Large intestine (tissue), 3 donors: ENCODE measurements at regions not wholly inside any gene's neighbourhood (a gene's known extent, or its start where the extent isn't known, plus 50 kb on each side); places are given as distances from the start of the nearest gene placed in this dataset.

Experiments used
- DNase-seq, 2 donors: peaks; one replicate each; pipeline versions ENCODE4 v3.0.0 to v3.0.0-alpha.2; 2013
- H3K27ac ChIP-seq: one replicate; pipeline ENCODE4 v1.5.1; 2013; ENCODE audit warnings: low read length
- H3K27me3 ChIP-seq: 2 replicates; pipeline ENCODE4 v1.6.1; 2013; ENCODE audit warnings: low read length; ENCODE audit not compliant: control insufficient read depth, insufficient read depth
- H3K36me3 ChIP-seq: 2 replicates; pipeline ENCODE4 v1.6.1; 2013; ENCODE audit warnings: low read length; ENCODE audit not compliant: control insufficient read depth, insufficient read depth
- H3K4me1 ChIP-seq: one replicate; pipeline ENCODE4 v1.6.1; 2013; ENCODE audit warnings: low read length; ENCODE audit not compliant: control insufficient read depth, insufficient read depth
- H3K4me3 ChIP-seq: one replicate; pipeline ENCODE4 v1.5.1; 2013; ENCODE audit warnings: low read length
- H3K9me3 ChIP-seq: one replicate; pipeline ENCODE4 v1.6.1; 2013; ENCODE audit warnings: mild to moderate bottlenecking, low read depth, low read length, moderate library complexity; ENCODE audit not compliant: control insufficient read depth
- WGBS: methylation state at CpG from one replicate; pipeline ENCODE4 v1.1.5; 2013; ENCODE audit warnings: low lambda C conversion rate; ENCODE audit not compliant: insufficient coverage; 5-methylcytosine and 5-hydroxymethylcytosine counted together

DNA sequence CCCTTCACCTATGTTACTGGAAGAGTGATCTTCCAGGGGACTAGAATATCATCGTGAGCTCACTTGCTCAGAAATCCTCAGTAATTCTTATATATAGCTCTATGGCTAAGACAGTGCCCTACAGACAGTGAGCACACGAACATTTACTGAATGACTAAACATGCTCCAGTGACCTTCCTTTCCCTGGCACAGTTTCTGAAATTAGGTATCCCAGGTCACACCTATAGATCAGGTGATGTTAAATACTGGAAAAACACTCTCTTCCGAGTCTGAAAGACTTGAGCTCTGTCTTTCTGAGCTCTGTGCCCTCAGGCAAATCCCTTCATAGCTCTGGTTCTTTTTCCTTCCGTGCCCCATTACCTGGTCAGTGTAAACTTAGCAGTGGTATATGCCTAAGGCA lies 239.4 kb upstream of the LRIG1 start:
- no peak for DNase-seq
- Histone ChIP-seq H3K27ac (no peak overlapping the region), H3K36me3 (no peaks in the 10 kb centered on the region), H3K27me3 (no peaks in the 10 kb centered on the region), H3K9me3 (no peaks in the 10 kb centered on the region), H3K4me1 (no peaks in the 10 kb centered on the region), H3K4me3 (no peak overlapping the region)
- WGBS = 100% methylated on average over 1 of the region's 4 CpGs

DNA sequence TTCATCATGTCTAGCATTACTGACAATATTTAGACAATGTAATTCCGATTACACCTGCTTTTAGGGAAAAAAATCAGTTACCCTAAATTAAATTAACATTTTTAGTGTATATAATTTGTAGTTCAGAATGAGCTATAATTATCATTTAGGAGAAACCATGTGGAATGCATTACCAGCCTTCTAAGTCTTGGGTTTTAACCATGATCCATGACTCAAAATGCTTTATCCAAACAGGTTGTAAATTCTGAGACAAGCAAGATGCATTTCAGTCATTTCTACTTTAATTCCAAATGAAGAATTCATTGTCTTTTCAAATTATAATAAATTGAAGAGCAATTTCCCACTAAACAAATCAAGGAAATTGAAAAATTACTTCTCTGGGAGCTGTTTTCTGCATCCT lies 243.7 kb upstream of the LRIG1 start:
- Histone ChIP-seq H3K27me3 (no peaks in the 10 kb centered on the region), H3K27ac (no peak overlapping the region), H3K9me3 (no peaks in the 10 kb centered on the region), H3K36me3 (no peaks in the 10 kb centered on the region), H3K4me3 (no peak overlapping the region), H3K4me1 (no peaks in the 10 kb centered on the region)
- no peak for DNase-seq
- WGBS = no CpG with 5 or more reads among the region's 1 CpG

- 100% methylated on average over 2 of the region's 2 CpGs for WGBS
- Histone ChIP-seq H3K36me3 (no peaks in the 10 kb centered on the region), H3K4me1 (no peaks in the 10 kb centered on the region), H3K27me3 (no peaks in the 10 kb centered on the region), H3K4me3 (no peak overlapping the region), H3K9me3 (no peaks in the 10 kb centered on the region), H3K27ac (no peak overlapping the region)
- DNase-seq = no peak
These were observed 244.2 kb upstream of the LRIG1 start for GRCh38 chr3:66744986-66745385.

DNA sequence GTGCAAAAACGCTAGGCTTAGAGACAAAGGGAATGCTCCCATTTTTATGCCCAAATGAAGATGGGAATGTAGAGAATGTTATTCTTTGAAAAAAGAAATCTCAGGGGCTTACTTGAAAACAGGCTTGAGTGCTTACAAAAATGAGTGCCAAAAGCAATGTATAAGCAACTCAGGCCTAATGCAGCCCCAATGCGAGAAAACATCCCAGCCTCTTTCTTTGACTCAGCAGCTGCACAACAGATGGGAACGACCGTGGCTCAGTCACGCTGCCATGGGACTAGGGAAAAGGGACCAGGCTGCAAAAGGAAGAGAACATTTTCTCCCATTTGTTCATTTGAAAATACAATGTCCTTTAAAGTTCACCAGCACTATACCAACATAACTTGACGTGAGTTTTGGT lies 246.4 kb upstream of the LRIG1 start:
- H3K9me3 ChIP-seq = no peaks in the 10 kb centered on the region
- H3K36me3 ChIP-seq = no peaks in the 10 kb centered on the region
- DNase-seq = no peak
- H3K27me3 ChIP-seq = no peaks in the 10 kb centered on the region
- WGBS = no CpG with 5 or more reads among the region's 6 CpGs
- no peak overlapping the region for H3K4me3 ChIP-seq
- H3K27ac ChIP-seq = no peak overlapping the region
- no peaks in the 10 kb centered on the region for H3K4me1 ChIP-seq

GRCh38 chr3:66747696-66748095 lies 246.9 kb upstream of the LRIG1 start:
- H3K36me3 ChIP-seq = no peaks in the 10 kb centered on the region
- DNase-seq = no peak
- H3K27ac ChIP-seq = no peak overlapping the region
- H3K4me3 ChIP-seq = no peak overlapping the region
- H3K9me3 ChIP-seq = no peaks in the 10 kb centered on the region
- no CpG with 5 or more reads among the region's 4 CpGs for WGBS
- H3K27me3 ChIP-seq = no peaks in the 10 kb centered on the region
- no peaks in the 10 kb centered on the region for H3K4me1 ChIP-seq

DNA sequence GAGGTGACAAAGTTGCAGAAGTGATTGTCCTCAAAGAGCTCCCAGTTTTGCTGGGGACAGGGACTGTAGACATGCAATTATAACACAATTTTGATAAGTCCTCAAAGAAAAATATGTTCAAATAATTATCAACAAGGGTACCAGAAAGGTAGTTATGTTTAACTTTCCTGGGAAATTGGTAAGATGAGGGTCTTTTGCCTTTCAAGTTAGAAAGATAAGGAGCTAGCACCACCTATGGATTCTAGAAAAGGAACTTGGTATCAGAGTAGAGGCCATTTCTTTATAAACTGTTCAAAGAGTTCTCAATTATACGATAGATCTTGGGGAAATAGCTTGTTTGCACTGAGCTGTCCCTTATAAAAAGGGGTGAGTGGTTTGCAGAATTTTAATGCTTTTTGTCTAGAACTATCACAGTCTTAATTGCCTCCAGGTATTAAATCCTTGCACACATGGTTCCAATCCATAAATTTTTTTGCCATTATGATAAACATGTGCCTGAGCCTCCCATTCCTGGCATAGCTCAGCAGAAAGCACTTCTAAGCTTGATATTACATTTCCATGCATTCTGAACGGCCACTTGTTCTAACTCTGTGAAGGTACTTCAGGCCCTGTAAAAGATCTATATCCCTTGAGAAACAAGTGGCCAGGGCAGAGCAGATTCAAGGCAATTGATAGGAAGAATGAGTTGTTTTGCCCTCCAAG lies 247.5 kb upstream of the LRIG1 start:
- no peak overlapping the region for H3K27ac ChIP-seq
- H3K9me3 ChIP-seq = no peaks in the 10 kb centered on the region

DNA sequence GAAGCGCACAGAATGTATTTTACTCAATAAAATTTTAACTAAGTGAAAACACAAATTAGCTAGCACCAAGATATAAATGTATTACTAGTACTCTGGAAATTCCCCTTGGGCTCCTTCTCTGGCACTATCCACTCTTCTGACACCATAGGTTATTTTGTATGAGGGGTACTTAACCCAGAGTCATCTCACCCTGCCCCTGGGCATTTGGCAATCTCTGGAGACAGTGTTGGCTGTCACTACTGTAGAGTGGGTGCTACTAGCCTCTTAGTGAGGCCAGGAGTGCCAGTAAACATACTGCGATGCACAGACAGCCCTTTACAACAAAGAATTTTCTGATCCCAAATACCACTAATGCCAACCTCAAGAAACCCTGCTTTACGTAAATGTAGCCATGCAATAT lies 246.3 kb upstream of the KBTBD8 start:
- WGBS = 80% methylated on average over 1 of the region's 3 CpGs
- H3K36me3 ChIP-seq = no peaks in the 10 kb centered on the region
- H3K9me3 ChIP-seq = no peaks in the 10 kb centered on the region
- H3K27me3 ChIP-seq = no peaks in the 10 kb centered on the region
- H3K27ac ChIP-seq = no peak overlapping the region
- H3K4me1 ChIP-seq = no peaks in the 10 kb centered on the region
- H3K4me3 ChIP-seq = no peak overlapping the region
- DNase-seq = no peak

More for the DNA sequence above, 247.5 kb upstream of the LRIG1 start:
- no peak overlapping the region for H3K4me3 ChIP-seq
- H3K4me1 ChIP-seq = no peaks in the 10 kb centered on the region
- no peak for DNase-seq
- WGBS = no CpG with 5 or more reads among the region's 2 CpGs
- no peaks in the 10 kb centered on the region for H3K36me3 ChIP-seq
- H3K27me3 ChIP-seq = no peaks in the 10 kb centered on the region

GRCh38 chr3:66753670-66754069 lies 244.4 kb upstream of the KBTBD8 start:
- no peak overlapping the region for H3K4me3 ChIP-seq
- H3K9me3 ChIP-seq = no peaks in the 10 kb centered on the region
- no peak overlapping the region for H3K27ac ChIP-seq
- H3K4me1 ChIP-seq = no peaks in the 10 kb centered on the region
- H3K27me3 ChIP-seq = no peaks in the 10 kb centered on the region
- no peaks in the 10 kb centered on the region for H3K36me3 ChIP-seq
- no peak for DNase-seq

DNA sequence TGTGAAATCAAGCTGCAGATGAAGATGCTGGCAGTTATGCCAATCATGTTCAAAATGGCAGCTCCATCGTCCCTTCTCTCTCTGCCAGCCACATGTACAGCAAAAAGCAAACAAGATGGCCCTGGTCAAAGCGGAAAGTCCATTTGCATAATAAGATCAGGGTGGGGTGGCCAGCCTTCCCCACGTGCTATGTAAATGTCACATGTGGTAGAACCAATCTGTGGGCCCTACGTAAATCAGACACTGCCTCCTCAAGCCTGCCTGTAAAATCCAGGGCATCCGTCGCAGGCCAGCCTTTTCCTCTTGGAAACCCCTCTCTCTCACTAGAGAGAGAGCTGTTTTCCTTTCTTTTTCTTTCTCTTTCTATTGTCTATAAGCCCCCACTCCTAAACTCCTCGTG lies 243.5 kb upstream of the KBTBD8 start:
- no peak for DNase-seq
- Histone ChIP-seq H3K36me3 (no peaks in the 10 kb centered on the region), H3K27ac (no peak overlapping the region), H3K4me1 (no peaks in the 10 kb centered on the region), H3K27me3 (no peaks in the 10 kb centered on the region), H3K9me3 (no peaks in the 10 kb centered on the region), H3K4me3 (no peak overlapping the region)
- 88% methylated on average over 3 of the region's 7 CpGs for WGBS

DNA sequence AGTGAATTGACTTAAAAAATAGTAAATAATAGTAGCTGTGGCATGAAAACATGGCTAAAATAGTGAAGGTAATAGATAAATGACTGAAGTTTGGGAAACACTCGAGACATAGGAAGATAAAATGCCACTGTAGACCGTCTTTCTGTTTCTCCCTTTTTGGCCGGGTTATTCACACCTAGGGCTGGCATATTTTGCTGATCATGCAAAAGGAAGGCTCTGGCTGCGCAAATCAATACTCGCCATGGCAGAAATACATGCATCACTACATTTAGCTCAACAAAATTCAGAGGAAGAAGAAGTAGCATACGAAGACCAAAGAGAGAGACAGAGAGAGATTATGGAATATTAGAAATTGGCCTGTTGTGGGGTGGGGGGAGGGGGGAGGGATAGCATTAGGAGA lies 242.2 kb upstream of the KBTBD8 start:
- Histone ChIP-seq H3K27ac (no peak overlapping the region), H3K4me3 (no peak overlapping the region), H3K4me1 (no peaks in the 10 kb centered on the region), H3K9me3 (no peaks in the 10 kb centered on the region), H3K36me3 (no peaks in the 10 kb centered on the region), H3K27me3 (no peaks in the 10 kb centered on the region)
- DNase-seq = no peak
- 60% methylated on average over 1 of the region's 6 CpGs for WGBS

DNA sequence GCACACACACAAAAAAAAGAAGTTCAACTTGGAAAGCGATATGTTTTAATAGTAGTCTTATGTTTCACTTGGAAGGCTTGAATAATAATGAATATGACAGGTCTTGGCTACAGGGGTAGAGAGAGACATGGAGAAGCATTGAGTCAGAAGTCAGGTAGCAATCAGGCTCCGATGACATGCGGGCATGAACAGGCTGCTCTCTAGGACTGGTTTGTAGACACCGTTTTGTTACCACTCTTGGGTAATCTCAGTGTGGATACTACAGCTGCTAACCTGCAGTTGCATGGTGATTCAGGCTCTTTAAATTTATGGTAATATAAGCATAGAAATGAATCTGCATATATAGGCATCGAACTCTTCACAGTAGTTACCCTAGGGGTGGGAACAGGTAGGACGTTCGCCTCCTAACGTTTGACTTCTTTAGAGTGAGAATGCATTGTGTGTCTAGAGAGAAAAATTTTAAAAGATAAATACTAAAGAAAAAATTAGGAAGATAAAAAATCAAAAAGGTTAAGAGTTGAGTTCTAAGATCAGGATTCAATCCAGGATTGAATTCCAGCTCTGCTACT lies 241.6 kb upstream of the KBTBD8 start:
- 100% methylated on average over 3 of the region's 8 CpGs for WGBS
- Histone ChIP-seq H3K27me3 (no peaks in the 10 kb centered on the region), H3K4me1 (no peaks in the 10 kb centered on the region), H3K4me3 (no peak overlapping the region), H3K27ac (no peak overlapping the region), H3K9me3 (no peaks in the 10 kb centered on the region), H3K36me3 (no peaks in the 10 kb centered on the region)
- DNase-seq = no peak
